ENCODE measurements at regions not wholly inside any gene's neighbourhood (a gene's known extent, or its start where the extent isn't known, plus 50 kb on each side); places are given as distances from the start of the nearest gene placed in this dataset.

DNA sequence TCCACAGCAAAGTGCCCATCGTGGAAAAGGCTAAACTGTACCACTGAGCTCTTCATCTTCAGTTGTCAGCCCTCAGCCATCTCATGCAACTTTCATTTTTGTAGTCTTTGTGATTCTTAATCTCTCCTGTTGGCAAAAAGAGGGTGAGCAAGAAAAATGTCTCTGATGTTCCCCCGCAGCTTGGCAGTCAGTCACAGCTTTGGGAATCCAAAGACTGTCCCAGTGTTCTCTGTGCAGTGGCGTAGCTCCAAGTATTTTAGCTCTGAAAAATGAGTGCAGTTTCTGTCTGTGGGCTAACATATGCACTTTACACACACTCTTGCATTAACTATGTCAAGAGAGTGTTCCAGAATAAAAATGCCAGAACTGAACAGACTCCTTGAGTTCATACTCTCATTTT, 372.2 kb downstream of the TMEM232 start:
- ChIA-PET POLR2A (no interaction called here), RAD21 (ENCODE audit: low non-redundant PET in 1 of 2, low total read pairs in 2 of 2, uncharacterized antibody in 2 of 2, unreplicated experiment in 2 of 2) (no interaction called here), CTCF (no interaction called here)
- Histone ChIP-seq H3K9me2 (ENCODE audit: insufficient read depth) (no peaks in the 10 kb centered on the region), H3K4me2 (ENCODE audit: low read length) (no peak overlapping the region), H2AFZ (ENCODE audit: low read depth, low read length, poor library complexity, severe bottlenecking) (no peak overlapping the region), H3K9me3 (ENCODE audit: control insufficient read depth in 1 of 2, insufficient read depth in 1 of 2, low read depth in 1 of 2, low read length in 2 of 2) (no peaks in the 10 kb centered on the region), H4K20me1 (ENCODE audit: insufficient read depth) (no peaks in the 10 kb centered on the region), H3K27ac (ENCODE audit: low read depth, low read length) (no peak overlapping the region), H3K79me2 (ENCODE audit: insufficient read depth, low read length) (no peaks in the 10 kb centered on the region), H3K4me3 (replicated peaks in 1 of 2; ENCODE audit: low read depth in 1 of 2, low read length in 2 of 2) (no peak overlapping the region), H3K27me3 (ENCODE audit: insufficient read depth, low read length) (no peaks in the 10 kb centered on the region), H3K36me3 (ENCODE audit: control insufficient read depth in 1 of 2, insufficient read depth in 2 of 2, low read length in 2 of 2) (no peaks in the 10 kb centered on the region), H3K4me1 (ENCODE audit: control insufficient read depth in 1 of 2, insufficient read depth in 2 of 2, low read length in 2 of 2) (no peaks in the 10 kb centered on the region), H3K9ac (ENCODE audit: low read length) (no peak overlapping the region)
- intact Hi-C loops (cut with micrococcal nuclease), result no loop called here
- TF ChIP-seq RAD21 (IDR thresholded peaks at IDR 0.05; ENCODE audit: low read depth) (no peak), SRF (IDR thresholded peaks at IDR 0.05; ENCODE audit: low read depth) (no peak), ELF1 (IDR thresholded peaks at IDR 0.05; ENCODE audit: borderline replicate concordance, low read depth) (no peak), EZH2phosphoT487 (IDR thresholded peaks at IDR 0.05; ENCODE audit: borderline replicate concordance) (no peak), POLR2AphosphoS5 (IDR thresholded peaks at IDR 0.05; ENCODE audit: low read depth, low read length) (no peak), EGR1 (IDR thresholded peaks at IDR 0.05; ENCODE audit: low read depth) (no peak), SIN3A (IDR thresholded peaks at IDR 0.05; ENCODE audit: low read depth) (no peak), POLR2A (IDR thresholded peaks at IDR 0.05; ENCODE audit: borderline replicate concordance, extremely low read depth, insufficient read depth, insufficient read length) (no peak), ZNF274 (IDR thresholded peaks at IDR 0.05; ENCODE audit: low read depth, low read length) (no peak), YY1 (IDR thresholded peaks at IDR 0.05; ENCODE audit: extremely low read depth, insufficient replicate concordance, low read depth, low read length) (no peak), CEBPB (IDR thresholded peaks at IDR 0.05; ENCODE audit: low read depth) (no peak), JUND (IDR thresholded peaks at IDR 0.05) (no peak)
- TF ChIP-seq, protein P1, sequence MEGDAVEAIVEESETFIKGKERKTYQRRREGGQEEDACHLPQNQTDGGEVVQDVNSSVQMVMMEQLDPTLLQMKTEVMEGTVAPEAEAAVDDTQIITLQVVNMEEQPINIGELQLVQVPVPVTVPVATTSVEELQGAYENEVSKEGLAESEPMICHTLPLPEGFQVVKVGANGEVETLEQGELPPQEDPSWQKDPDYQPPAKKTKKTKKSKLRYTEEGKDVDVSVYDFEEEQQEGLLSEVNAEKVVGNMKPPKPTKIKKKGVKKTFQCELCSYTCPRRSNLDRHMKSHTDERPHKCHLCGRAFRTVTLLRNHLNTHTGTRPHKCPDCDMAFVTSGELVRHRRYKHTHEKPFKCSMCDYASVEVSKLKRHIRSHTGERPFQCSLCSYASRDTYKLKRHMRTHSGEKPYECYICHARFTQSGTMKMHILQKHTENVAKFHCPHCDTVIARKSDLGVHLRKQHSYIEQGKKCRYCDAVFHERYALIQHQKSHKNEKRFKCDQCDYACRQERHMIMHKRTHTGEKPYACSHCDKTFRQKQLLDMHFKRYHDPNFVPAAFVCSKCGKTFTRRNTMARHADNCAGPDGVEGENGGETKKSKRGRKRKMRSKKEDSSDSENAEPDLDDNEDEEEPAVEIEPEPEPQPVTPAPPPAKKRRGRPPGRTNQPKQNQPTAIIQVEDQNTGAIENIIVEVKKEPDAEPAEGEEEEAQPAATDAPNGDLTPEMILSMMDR (IDR thresholded peaks at IDR 0.05 in 2 of 3, conservative IDR thresholded peaks at IDR 0.05 in 1 of 3; ENCODE audit: borderline replicate concordance in 1 of 3, insufficient read depth in 1 of 3, low read depth in 2 of 3, low read length in 2 of 3), result no peak
- TF ChIP-seq, protein P2, sequence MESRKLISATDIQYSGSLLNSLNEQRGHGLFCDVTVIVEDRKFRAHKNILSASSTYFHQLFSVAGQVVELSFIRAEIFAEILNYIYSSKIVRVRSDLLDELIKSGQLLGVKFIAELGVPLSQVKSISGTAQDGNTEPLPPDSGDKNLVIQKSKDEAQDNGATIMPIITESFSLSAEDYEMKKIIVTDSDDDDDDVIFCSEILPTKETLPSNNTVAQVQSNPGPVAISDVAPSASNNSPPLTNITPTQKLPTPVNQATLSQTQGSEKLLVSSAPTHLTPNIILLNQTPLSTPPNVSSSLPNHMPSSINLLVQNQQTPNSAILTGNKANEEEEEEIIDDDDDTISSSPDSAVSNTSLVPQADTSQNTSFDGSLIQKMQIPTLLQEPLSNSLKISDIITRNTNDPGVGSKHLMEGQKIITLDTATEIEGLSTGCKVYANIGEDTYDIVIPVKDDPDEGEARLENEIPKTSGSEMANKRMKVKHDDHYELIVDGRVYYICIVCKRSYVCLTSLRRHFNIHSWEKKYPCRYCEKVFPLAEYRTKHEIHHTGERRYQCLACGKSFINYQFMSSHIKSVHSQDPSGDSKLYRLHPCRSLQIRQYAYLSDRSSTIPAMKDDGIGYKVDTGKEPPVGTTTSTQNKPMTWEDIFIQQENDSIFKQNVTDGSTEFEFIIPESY (IDR thresholded peaks at IDR 0.05; ENCODE audit: extremely low read depth, insufficient replicate concordance, low read length), result no peak
- TF ChIP-seq, protein P3, sequence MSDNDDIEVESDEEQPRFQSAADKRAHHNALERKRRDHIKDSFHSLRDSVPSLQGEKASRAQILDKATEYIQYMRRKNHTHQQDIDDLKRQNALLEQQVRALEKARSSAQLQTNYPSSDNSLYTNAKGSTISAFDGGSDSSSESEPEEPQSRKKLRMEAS (IDR thresholded peaks at IDR 0.05), result no peak
- BruUV-seq (replicated peaks), result no TSS peak
- DNase-seq (ENCODE audit: low read depth, low spot score), result no peak
- no peak for ATAC-seq
